ENCODE measurements at regions not wholly inside any gene's neighbourhood (a gene's known extent, or its start where the extent isn't known, plus 50 kb on each side); places are given as distances from the start of the nearest gene placed in this dataset.

DNA sequence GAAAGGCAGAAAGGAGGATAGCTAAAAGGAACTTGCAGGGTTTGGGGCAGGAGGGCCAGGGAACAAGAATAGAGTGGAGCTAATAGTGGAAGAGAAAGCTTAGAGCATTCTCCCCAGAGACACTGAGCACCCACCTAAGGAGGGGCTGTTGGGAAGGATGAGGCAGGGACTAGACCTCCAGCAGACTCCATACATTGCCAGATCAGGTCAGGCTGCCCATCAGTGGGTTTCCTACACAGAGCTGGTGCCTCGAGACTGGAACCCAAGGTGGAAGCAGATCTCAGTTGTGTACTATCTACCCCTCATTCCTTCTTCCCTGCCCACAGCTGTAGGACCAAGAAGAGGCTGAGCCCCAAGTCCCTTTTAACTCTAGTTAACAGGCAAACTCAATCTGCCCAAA, 148.5 kb downstream of the ZFP36L2 start:
- TF ChIP-seq, protein P1, sequence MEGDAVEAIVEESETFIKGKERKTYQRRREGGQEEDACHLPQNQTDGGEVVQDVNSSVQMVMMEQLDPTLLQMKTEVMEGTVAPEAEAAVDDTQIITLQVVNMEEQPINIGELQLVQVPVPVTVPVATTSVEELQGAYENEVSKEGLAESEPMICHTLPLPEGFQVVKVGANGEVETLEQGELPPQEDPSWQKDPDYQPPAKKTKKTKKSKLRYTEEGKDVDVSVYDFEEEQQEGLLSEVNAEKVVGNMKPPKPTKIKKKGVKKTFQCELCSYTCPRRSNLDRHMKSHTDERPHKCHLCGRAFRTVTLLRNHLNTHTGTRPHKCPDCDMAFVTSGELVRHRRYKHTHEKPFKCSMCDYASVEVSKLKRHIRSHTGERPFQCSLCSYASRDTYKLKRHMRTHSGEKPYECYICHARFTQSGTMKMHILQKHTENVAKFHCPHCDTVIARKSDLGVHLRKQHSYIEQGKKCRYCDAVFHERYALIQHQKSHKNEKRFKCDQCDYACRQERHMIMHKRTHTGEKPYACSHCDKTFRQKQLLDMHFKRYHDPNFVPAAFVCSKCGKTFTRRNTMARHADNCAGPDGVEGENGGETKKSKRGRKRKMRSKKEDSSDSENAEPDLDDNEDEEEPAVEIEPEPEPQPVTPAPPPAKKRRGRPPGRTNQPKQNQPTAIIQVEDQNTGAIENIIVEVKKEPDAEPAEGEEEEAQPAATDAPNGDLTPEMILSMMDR (conservative IDR thresholded peaks at IDR 0.05; ENCODE audit: control insufficient read depth, insufficient read depth, low read depth, low read length) = no peak
- DNase-seq (ENCODE audit: low read depth) = no peak
- no peak overlapping the region for H3K4me3 ChIP-seq (ENCODE audit: control insufficient read depth, low read depth, low read length)

DNA sequence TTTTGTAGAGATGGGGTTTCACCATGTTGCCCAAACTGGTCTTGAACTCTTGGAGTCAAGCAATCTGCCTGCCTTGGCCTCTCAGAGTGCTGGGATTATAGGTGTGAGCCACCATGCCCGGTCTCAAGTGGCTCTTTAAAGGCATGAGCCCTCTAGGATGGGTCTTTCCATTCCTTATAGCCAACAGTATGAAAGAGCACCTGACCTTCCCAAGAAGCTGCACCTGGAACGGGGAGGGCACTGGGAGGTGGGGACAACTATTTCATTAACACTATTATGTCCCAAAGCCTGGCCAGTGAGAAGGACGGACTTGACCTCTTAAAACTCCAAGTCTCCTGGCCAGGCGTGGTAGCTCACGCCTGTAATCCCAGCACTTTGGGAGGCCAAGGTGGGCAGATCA, 149.7 kb downstream of the ZFP36L2 start:
- H3K4me3 ChIP-seq (ENCODE audit: control insufficient read depth, low read depth, low read length) = no peak overlapping the region
- TF ChIP-seq, protein P1 (conservative IDR thresholded peaks at IDR 0.05; ENCODE audit: control insufficient read depth, insufficient read depth, low read depth, low read length) = no peak
- DNase-seq (ENCODE audit: low read depth) = no peak

- peak; percentile 94 for DNase-seq (ENCODE audit: low read depth)
- TF ChIP-seq, protein P1 (conservative IDR thresholded peaks at IDR 0.05; ENCODE audit: control insufficient read depth, insufficient read depth, low read depth, low read length) = no peak
- no peak overlapping the region for H3K4me3 ChIP-seq (ENCODE audit: control insufficient read depth, low read depth, low read length)
Observed at GRCh38 chr2:43075811-43076585, 150.4 kb downstream of the ZFP36L2 start.

GRCh38 chr2:43075054-43075593, 151.3 kb downstream of the ZFP36L2 start:
- TF ChIP-seq, protein P1 (conservative IDR thresholded peaks at IDR 0.05; ENCODE audit: control insufficient read depth, insufficient read depth, low read depth, low read length) = peak; percentile 15
- DNase-seq (ENCODE audit: low read depth) = peak; percentile 98
- H3K4me3 ChIP-seq (ENCODE audit: control insufficient read depth, low read depth, low read length) = no peak overlapping the region

DNA sequence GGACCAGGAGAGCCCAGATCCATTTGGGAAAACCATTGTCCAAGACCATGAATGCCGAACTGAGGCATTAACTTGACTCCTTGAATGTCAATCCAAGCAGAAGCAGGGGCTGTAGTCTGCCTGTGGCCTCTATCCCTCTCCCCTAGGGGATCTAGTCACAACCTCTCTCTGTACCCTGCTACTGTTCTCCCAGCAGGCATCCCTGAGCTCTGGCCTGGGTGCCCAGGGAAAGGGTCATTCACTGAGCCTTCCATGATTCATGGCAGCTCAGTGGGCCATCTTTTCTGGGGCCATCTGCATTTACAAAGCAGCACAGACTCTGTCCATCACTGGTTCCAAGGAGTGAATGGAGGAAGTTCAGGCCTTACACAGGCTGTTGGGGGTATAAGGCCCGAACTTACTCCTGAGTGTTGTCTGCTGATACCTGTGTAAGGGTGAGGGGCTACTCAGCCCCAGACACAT, 151.8 kb downstream of the ZFP36L2 start:
- no peak overlapping the region for H3K4me3 ChIP-seq (ENCODE audit: control insufficient read depth, low read depth, low read length)
- TF ChIP-seq, protein P1 (conservative IDR thresholded peaks at IDR 0.05; ENCODE audit: control insufficient read depth, insufficient read depth, low read depth, low read length) = no peak
- DNase-seq (ENCODE audit: low read depth) = no peak

GRCh38 chr2:43074052-43074451, 152.4 kb downstream of the ZFP36L2 start:
- DNase-seq (ENCODE audit: low read depth) = no peak
- no peak overlapping the region for H3K4me3 ChIP-seq (ENCODE audit: control insufficient read depth, low read depth, low read length)
- TF ChIP-seq, protein P1 (conservative IDR thresholded peaks at IDR 0.05; ENCODE audit: control insufficient read depth, insufficient read depth, low read depth, low read length) = no peak

Data from fibroblast of mammary gland (primary cell).